Endothelial cell of umbilical vein (primary cell): ENCODE measurements at regions not wholly inside any gene's neighbourhood (a gene's known extent, or its start where the extent isn't known, plus 50 kb on each side); places are given as distances from the start of the nearest gene placed in this dataset.

ENCODE experiments used
- EZH2 ChIP-seq: IDR thresholded peaks from 2 replicates; pipeline ENCODE4 v1.6.1; 2012; ENCODE audit warnings: borderline replicate concordance, low read depth, mild to moderate bottlenecking, moderate library complexity, low read length, inconsistent platforms; ENCODE audit not compliant: severe bottlenecking
- MYC ChIP-seq: IDR thresholded peaks from one replicate; pipeline ENCODE4 v1.6.1; 2011; ENCODE audit warnings: mild to moderate bottlenecking, low read depth, low read length
- TF ChIP-seq, protein P1 (sequence below), 2 donors: IDR thresholded peaks; 1 replicate in 1 of 2; 2 replicates in 1 of 2; pipeline ENCODE4 v1.5.1; 2011; ENCODE audit warnings: low read length in 2 of 2, mild to moderate bottlenecking in 2 of 2, moderate library complexity in 2 of 2, control low read depth in 1 of 2, inconsistent platforms in 1 of 2, low read depth in 1 of 2; ENCODE audit not compliant: insufficient read depth in 1 of 2; ENCODE audit errors: extremely low read depth in 1 of 2

DNA sequence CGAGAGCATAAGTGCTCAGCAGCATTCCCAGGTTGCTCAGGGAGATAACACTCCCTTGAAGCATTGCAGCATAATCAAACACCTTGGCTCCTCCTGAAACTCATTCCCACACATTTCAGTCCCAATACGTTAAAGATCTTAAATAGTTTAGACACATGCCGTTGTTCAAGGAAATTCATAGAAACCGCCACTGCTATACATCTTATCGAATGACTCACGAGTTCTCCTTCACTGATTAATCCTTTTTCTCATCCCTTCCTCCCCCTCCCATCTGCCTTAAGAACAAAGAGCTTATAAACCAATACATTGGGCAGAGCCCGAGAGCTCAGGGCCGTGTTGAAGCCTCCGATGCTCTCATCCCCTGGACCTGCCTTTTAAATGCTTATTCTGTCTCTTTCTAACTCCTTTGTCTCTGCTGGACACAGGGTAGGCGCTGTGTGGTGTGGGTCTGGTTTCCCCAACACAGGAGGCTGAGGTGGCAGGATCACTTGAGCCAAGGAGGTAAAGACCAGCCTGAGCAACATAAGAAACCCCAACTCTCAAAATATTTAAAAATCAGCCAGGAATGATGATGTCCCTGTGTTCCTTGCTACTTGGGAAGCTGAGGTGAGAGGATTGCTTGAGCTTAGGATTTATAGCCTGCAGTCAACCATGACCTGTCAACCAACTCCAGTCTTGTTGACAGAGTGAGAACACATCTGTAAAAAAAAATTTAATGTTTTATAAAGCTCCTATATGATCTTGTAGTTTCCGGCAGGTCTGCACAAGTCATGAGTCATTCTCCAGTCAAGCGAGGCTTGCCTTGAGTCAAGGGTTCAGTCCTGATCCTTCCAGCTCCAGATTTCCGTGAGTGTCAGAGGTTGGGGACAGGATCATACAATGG is 394.0 kb upstream of the HSFY2 start:
- TF ChIP-seq, protein P1, sequence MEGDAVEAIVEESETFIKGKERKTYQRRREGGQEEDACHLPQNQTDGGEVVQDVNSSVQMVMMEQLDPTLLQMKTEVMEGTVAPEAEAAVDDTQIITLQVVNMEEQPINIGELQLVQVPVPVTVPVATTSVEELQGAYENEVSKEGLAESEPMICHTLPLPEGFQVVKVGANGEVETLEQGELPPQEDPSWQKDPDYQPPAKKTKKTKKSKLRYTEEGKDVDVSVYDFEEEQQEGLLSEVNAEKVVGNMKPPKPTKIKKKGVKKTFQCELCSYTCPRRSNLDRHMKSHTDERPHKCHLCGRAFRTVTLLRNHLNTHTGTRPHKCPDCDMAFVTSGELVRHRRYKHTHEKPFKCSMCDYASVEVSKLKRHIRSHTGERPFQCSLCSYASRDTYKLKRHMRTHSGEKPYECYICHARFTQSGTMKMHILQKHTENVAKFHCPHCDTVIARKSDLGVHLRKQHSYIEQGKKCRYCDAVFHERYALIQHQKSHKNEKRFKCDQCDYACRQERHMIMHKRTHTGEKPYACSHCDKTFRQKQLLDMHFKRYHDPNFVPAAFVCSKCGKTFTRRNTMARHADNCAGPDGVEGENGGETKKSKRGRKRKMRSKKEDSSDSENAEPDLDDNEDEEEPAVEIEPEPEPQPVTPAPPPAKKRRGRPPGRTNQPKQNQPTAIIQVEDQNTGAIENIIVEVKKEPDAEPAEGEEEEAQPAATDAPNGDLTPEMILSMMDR (IDR thresholded peaks at IDR 0.05; ENCODE audit: extremely low read depth in 1 of 2, insufficient read depth in 1 of 2, low read depth in 1 of 2, low read length in 2 of 2): no peak
- TF ChIP-seq EZH2 (no peak), MYC (no peak)
